ENCODE measurements at regions not wholly inside any gene's neighbourhood (a gene's known extent, or its start where the extent isn't known, plus 50 kb on each side); places are given as distances from the start of the nearest gene placed in this dataset.

- TF ChIP-seq POLR2AphosphoS5 (IDR thresholded peaks at IDR 0.05): no peak
- TF ChIP-seq CTCF (IDR thresholded peaks at IDR 0.05): no peak
- TF ChIP-seq POLR2A (IDR thresholded peaks at IDR 0.05): no peak
Measured at GRCh38 chr7:52481571-52481970, 553.9 kb upstream of the POM121L12 start.
